Activated CD4-positive, CD25-positive, alpha-beta regulatory T cell treated with anti-CD3 and anti-CD28 coated beads, Interleukin-2, amount 50 U/mL, for 24 hours (primary cell): ENCODE measurements at regions not wholly inside any gene's neighbourhood (a gene's known extent, or its start where the extent isn't known, plus 50 kb on each side); places are given as distances from the start of the nearest gene placed in this dataset.

Experiments
- ATAC-seq, 2 donors: fragments of 150-1000 bp; cut with Tn5 transposase; one replicate each; pipeline ENCODE4 v1.10.0; 2021; ENCODE audit warnings: mild to moderate bottlenecking in 1 of 2, moderate library complexity in 1 of 2

- ATAC-seq = no peak
Measured at GRCh38 chr6:23448281-23448680, 677.7 kb upstream of the NRSN1 start.

GRCh38 chr6:23454080-23454976 is 671.7 kb upstream of the NRSN1 start:
- no peak for ATAC-seq

GRCh38 chr6:23455754-23456153 is 670.3 kb upstream of the NRSN1 start:
- no peak for ATAC-seq

GRCh38 chr6:23456396-23456795 is 669.6 kb upstream of the NRSN1 start:
- no peak for ATAC-seq

- ATAC-seq = no peak
Measured at GRCh38 chr6:23457321-23457720, 668.7 kb upstream of the NRSN1 start.

GRCh38 chr6:23465912-23466311 is 660.1 kb upstream of the NRSN1 start:
- no peak for ATAC-seq

- ATAC-seq = no peak
Measured at GRCh38 chr6:23477586-23477985, 648.4 kb upstream of the NRSN1 start.

GRCh38 chr6:23478312-23478711 is 647.7 kb upstream of the NRSN1 start:
- ATAC-seq = no peak

- ATAC-seq = no peak
Measured at GRCh38 chr6:23483896-23484295, 642.1 kb upstream of the NRSN1 start.

- ATAC-seq = no peak
Measured at GRCh38 chr6:23494367-23494766, 631.6 kb upstream of the NRSN1 start.

- ATAC-seq = no peak
Measured at GRCh38 chr6:23498013-23498412, 628.0 kb upstream of the NRSN1 start.

- no peak for ATAC-seq
Measured at GRCh38 chr6:23499549-23499948, 626.5 kb upstream of the NRSN1 start.

- ATAC-seq = no peak
Measured at GRCh38 chr6:23503173-23503572, 622.8 kb upstream of the NRSN1 start.

GRCh38 chr6:23505026-23505425 is 621.0 kb upstream of the NRSN1 start:
- no peak for ATAC-seq

- no peak for ATAC-seq
Measured at GRCh38 chr6:23510778-23511510, 615.1 kb upstream of the NRSN1 start.

GRCh38 chr6:23511817-23512216 is 614.2 kb upstream of the NRSN1 start:
- no peak for ATAC-seq

GRCh38 chr6:23518294-23518693 is 607.7 kb upstream of the NRSN1 start:
- no peak for ATAC-seq

GRCh38 chr6:23522792-23523547 is 603.0 kb upstream of the NRSN1 start:
- no peak for ATAC-seq

- ATAC-seq = no peak
Measured at GRCh38 chr6:23523771-23524170, 602.2 kb upstream of the NRSN1 start.

- ATAC-seq = no peak
Measured at GRCh38 chr6:23524548-23524947, 601.5 kb upstream of the NRSN1 start.

GRCh38 chr6:23526526-23526925 is 599.5 kb upstream of the NRSN1 start:
- no peak for ATAC-seq

GRCh38 chr6:23529902-23530301 is 596.1 kb upstream of the NRSN1 start:
- no peak for ATAC-seq

GRCh38 chr6:23531666-23532065 is 594.3 kb upstream of the NRSN1 start:
- no peak for ATAC-seq
